ENCODE measurements at regions not wholly inside any gene's neighbourhood (a gene's known extent, or its start where the extent isn't known, plus 50 kb on each side); places are given as distances from the start of the nearest gene placed in this dataset.

DNA sequence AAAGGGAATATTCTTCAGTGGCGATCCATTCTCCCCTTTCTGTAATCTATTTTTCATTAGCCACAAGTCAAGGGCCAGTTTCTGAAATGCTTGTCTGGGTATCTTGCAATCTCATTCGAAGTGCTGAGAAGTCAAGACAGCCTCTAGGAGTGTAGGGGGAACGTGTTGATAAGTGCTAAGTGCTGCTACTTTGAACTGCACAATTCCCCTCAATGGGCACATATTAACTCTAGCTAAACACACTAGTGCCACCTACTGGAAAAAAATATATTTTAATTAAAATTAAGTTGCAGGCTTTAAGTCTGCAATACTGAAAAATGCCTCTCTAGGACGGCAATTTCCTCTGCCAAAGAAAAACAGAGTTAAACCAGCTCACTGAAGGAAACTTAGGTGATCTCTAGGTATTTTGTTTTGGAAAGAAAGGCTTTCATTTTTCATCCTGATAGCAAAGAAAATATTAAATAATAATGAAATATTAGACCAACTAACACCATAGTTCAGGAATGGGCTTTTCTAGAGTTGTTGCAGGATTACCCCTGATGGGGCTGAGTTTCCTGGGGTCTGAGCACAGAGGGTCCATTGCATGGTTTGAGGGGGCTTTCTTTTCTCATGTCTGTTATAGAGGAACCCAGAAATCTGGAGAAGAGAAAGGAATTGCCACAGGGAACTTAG lies 181.9 kb upstream of the KBTBD8 start:
- BruUV-seq (replicated peaks) = no TSS peak
- RAD21 ChIA-PET (ENCODE audit: unreplicated experiment) = interaction anchor here (1.0 to 4.2 kb wide), 5 partner anchors 409 to 562 kb away, joined by 3 to 23 read pairs (median 13); no protein-coding TSS in a partner anchor
- H4K20me1 ChIP-seq (ENCODE audit: control insufficient read depth, insufficient read depth) = no peaks in the 10 kb centered on the region

More for the DNA sequence above, 181.9 kb upstream of the KBTBD8 start:
- no peak overlapping the region for H2AFZ ChIP-seq (ENCODE audit: control insufficient read depth, low read depth, low read length)
- H3K36me3 ChIP-seq (ENCODE audit: control insufficient read depth in 2 of 2, insufficient read depth in 2 of 2, low read length in 1 of 2) = no peaks in the 10 kb centered on the region
- in situ Hi-C loops (cut with MboI) = loop anchor here (5.0 kb wide), 2 partner anchors 409 to 539 kb away; no protein-coding TSS in a partner anchor
- H3K79me2 ChIP-seq (ENCODE audit: control insufficient read depth, insufficient read depth, low read length) = no peaks in the 10 kb centered on the region
- no peaks in the 10 kb centered on the region for H3K4me1 ChIP-seq (ENCODE audit: control insufficient read depth, insufficient read depth, low read length)
- no peaks in the 10 kb centered on the region for H3K9me3 ChIP-seq (replicated peaks; ENCODE audit: control insufficient read depth, insufficient read depth, low read length)
- 24% methylated on average over 4 of the region's 4 CpGs for WGBS (ENCODE audit: insufficient coverage, insufficient replicate concordance, low lambda C conversion rate, missing lambda C conversion rate)
- peak; percentile 81 for FAIRE-seq
- POLR2A ChIA-PET = no interaction called here
- ATAC-seq = peak; percentile 91
- H3K9ac ChIP-seq (ENCODE audit: control insufficient read depth, insufficient read depth, low read length) = no peak overlapping the region
- no peak for DNase-seq (ENCODE audit: low read depth, low spot score)
- SMC1A ChIA-PET (ENCODE audit: uncharacterized antibody, unreplicated experiment) = interaction anchor here (0.6 to 3.1 kb wide), 8 partner anchors 13 to 562 kb away, joined by 3 to 14 read pairs (median 6); no protein-coding TSS in a partner anchor
- H3K27ac ChIP-seq (ENCODE audit: control insufficient read depth, insufficient read depth) = no peak overlapping the region
- intact Hi-C loops (cut with micrococcal nuclease; ENCODE audit: unreplicated experiment) = loop anchor here (1.0 to 10.0 kb wide), 4 partner anchors 311 to 562 kb away; partner anchors contain the start of gene LRIG1
- H3K27me3 ChIP-seq (replicated peaks in 1 of 2; ENCODE audit: control insufficient read depth in 2 of 2, insufficient read depth in 2 of 2, low read length in 1 of 2) = no peaks in the 10 kb centered on the region
- TF ChIP-seq, protein P1, sequence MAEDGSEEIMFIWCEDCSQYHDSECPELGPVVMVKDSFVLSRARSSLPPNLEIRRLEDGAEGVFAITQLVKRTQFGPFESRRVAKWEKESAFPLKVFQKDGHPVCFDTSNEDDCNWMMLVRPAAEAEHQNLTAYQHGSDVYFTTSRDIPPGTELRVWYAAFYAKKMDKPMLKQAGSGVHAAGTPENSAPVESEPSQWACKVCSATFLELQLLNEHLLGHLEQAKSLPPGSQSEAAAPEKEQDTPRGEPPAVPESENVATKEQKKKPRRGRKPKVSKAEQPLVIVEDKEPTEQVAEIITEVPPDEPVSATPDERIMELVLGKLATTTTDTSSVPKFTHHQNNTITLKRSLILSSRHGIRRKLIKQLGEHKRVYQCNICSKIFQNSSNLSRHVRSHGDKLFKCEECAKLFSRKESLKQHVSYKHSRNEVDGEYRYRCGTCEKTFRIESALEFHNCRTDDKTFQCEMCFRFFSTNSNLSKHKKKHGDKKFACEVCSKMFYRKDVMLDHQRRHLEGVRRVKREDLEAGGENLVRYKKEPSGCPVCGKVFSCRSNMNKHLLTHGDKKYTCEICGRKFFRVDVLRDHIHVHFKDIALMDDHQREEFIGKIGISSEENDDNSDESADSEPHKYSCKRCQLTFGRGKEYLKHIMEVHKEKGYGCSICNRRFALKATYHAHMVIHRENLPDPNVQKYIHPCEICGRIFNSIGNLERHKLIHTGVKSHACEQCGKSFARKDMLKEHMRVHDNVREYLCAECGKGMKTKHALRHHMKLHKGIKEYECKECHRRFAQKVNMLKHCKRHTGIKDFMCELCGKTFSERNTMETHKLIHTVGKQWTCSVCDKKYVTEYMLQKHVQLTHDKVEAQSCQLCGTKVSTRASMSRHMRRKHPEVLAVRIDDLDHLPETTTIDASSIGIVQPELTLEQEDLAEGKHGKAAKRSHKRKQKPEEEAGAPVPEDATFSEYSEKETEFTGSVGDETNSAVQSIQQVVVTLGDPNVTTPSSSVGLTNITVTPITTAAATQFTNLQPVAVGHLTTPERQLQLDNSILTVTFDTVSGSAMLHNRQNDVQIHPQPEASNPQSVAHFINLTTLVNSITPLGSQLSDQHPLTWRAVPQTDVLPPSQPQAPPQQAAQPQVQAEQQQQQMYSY (CRISPR knock-in tag; IDR thresholded peaks at IDR 0.05) = no peak
- peak; percentile 75 for TF ChIP-seq SMC3 (IDR thresholded peaks at IDR 0.05; ENCODE audit: borderline replicate concordance, low read length)
- TF ChIP-seq, protein P2, sequence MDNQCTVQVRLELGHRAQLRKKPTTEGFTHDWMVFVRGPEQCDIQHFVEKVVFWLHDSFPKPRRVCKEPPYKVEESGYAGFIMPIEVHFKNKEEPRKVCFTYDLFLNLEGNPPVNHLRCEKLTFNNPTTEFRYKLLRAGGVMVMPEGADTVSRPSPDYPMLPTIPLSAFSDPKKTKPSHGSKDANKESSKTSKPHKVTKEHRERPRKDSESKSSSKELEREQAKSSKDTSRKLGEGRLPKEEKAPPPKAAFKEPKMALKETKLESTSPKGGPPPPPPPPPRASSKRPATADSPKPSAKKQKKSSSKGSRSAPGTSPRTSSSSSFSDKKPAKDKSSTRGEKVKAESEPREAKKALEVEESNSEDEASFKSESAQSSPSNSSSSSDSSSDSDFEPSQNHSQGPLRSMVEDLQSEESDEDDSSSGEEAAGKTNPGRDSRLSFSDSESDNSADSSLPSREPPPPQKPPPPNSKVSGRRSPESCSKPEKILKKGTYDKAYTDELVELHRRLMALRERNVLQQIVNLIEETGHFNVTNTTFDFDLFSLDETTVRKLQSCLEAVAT (IDR thresholded peaks at IDR 0.05) = no peak
- TF ChIP-seq RAD21 (IDR thresholded peaks at IDR 0.05; ENCODE audit: insufficient read depth, low read depth, low read length) = peak; percentile 79
- TF ChIP-seq, protein P3, sequence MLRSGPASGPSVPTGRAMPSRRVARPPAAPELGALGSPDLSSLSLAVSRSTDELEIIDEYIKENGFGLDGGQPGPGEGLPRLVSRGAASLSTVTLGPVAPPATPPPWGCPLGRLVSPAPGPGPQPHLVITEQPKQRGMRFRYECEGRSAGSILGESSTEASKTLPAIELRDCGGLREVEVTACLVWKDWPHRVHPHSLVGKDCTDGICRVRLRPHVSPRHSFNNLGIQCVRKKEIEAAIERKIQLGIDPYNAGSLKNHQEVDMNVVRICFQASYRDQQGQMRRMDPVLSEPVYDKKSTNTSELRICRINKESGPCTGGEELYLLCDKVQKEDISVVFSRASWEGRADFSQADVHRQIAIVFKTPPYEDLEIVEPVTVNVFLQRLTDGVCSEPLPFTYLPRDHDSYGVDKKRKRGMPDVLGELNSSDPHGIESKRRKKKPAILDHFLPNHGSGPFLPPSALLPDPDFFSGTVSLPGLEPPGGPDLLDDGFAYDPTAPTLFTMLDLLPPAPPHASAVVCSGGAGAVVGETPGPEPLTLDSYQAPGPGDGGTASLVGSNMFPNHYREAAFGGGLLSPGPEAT (IDR thresholded peaks at IDR 0.05; ENCODE audit: low read depth) = no peak
- no peak for TF ChIP-seq STAT3 (IDR thresholded peaks at IDR 0.05; ENCODE audit: low read depth, low read length)
- TF ChIP-seq CHD1 (IDR thresholded peaks at IDR 0.05; ENCODE audit: low read depth, low read length) = no peak
- no peak for TF ChIP-seq HDAC2 (IDR thresholded peaks at IDR 0.05)
- TF ChIP-seq, protein P4, sequence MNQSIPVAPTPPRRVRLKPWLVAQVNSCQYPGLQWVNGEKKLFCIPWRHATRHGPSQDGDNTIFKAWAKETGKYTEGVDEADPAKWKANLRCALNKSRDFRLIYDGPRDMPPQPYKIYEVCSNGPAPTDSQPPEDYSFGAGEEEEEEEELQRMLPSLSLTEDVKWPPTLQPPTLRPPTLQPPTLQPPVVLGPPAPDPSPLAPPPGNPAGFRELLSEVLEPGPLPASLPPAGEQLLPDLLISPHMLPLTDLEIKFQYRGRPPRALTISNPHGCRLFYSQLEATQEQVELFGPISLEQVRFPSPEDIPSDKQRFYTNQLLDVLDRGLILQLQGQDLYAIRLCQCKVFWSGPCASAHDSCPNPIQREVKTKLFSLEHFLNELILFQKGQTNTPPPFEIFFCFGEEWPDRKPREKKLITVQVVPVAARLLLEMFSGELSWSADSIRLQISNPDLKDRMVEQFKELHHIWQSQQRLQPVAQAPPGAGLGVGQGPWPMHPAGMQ (IDR thresholded peaks at IDR 0.05; ENCODE audit: borderline replicate concordance) = no peak
- TF ChIP-seq, protein P5, sequence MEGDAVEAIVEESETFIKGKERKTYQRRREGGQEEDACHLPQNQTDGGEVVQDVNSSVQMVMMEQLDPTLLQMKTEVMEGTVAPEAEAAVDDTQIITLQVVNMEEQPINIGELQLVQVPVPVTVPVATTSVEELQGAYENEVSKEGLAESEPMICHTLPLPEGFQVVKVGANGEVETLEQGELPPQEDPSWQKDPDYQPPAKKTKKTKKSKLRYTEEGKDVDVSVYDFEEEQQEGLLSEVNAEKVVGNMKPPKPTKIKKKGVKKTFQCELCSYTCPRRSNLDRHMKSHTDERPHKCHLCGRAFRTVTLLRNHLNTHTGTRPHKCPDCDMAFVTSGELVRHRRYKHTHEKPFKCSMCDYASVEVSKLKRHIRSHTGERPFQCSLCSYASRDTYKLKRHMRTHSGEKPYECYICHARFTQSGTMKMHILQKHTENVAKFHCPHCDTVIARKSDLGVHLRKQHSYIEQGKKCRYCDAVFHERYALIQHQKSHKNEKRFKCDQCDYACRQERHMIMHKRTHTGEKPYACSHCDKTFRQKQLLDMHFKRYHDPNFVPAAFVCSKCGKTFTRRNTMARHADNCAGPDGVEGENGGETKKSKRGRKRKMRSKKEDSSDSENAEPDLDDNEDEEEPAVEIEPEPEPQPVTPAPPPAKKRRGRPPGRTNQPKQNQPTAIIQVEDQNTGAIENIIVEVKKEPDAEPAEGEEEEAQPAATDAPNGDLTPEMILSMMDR (IDR thresholded peaks at IDR 0.05 in 2 of 3, conservative IDR thresholded peaks at IDR 0.05 in 1 of 3; ENCODE audit: control insufficient read depth in 2 of 3, extremely low read depth in 1 of 3, insufficient read depth in 1 of 3, low read depth in 3 of 3, low read length in 3 of 3) = peak; percentile 22 to 62 (median 43); a peak in 5 of 6 replicates
- no peak for TF ChIP-seq IRF4 (IDR thresholded peaks at IDR 0.05; ENCODE audit: low read depth, low read length)
- CTCF ChIA-PET = interaction anchor here (0.6 to 9.6 kb wide), 16 partner anchors 9 to 563 kb away, joined by 3 to 149 read pairs (median 4); no protein-coding TSS in a partner anchor
- no peak overlapping the region for H3K4me2 ChIP-seq (ENCODE audit: control insufficient read depth, insufficient read depth)
- no peak overlapping the region for H3K4me3 ChIP-seq

All from GM12878 (cell line).